Fibroblast of villous mesenchyme (primary cell): ENCODE measurements at regions not wholly inside any gene's neighbourhood (a gene's known extent, or its start where the extent isn't known, plus 50 kb on each side); places are given as distances from the start of the nearest gene placed in this dataset.

ENCODE experiments used
- DNase-seq: peaks from one replicate; pipeline ENCODE4 v3.0.0-alpha.2; 2010; ENCODE audit warnings: low read depth
- H3K4me3 ChIP-seq: 2 replicates; pipeline ENCODE4 v1.5.1; 2011; ENCODE audit warnings: low read depth, mild to moderate bottlenecking, low read length
- CTCF ChIP-seq: IDR thresholded peaks from 2 replicates; pipeline ENCODE4 v1.5.1; 2012; ENCODE audit warnings: low read depth, mild to moderate bottlenecking, low read length; ENCODE audit not compliant: insufficient read depth

GRCh38 chr1:79760531-79760930, 754.0 kb upstream of the ADGRL4 start:
- DNase-seq = peak; percentile 3
- no peak for TF ChIP-seq CTCF
- H3K4me3 ChIP-seq = no peak overlapping the region

GRCh38 chr1:79749607-79750006, 743.1 kb upstream of the ADGRL4 start:
- TF ChIP-seq CTCF = no peak
- DNase-seq = no peak
- H3K4me3 ChIP-seq = no peak overlapping the region

- no peak for DNase-seq
- H3K4me3 ChIP-seq = no peak overlapping the region
- TF ChIP-seq CTCF = no peak
These were observed 739.4 kb upstream of the ADGRL4 start for GRCh38 chr1:79745929-79746328.

- no peak for TF ChIP-seq CTCF
- H3K4me3 ChIP-seq = no peak overlapping the region
- no peak for DNase-seq
These were observed 738.2 kb upstream of the ADGRL4 start for GRCh38 chr1:79744746-79745145.

- TF ChIP-seq CTCF = no peak
- DNase-seq = no peak
- H3K4me3 ChIP-seq = no peak overlapping the region
These were observed 735.3 kb upstream of the ADGRL4 start for GRCh38 chr1:79741720-79742421.

GRCh38 chr1:79738101-79738500, 731.6 kb upstream of the ADGRL4 start:
- DNase-seq = no peak
- TF ChIP-seq CTCF = no peak
- no peak overlapping the region for H3K4me3 ChIP-seq

GRCh38 chr1:79737193-79737592, 730.7 kb upstream of the ADGRL4 start:
- DNase-seq = no peak
- no peak for TF ChIP-seq CTCF
- H3K4me3 ChIP-seq = no peak overlapping the region
